ENCODE measurements at regions not wholly inside any gene's neighbourhood (a gene's known extent, or its start where the extent isn't known, plus 50 kb on each side); places are given as distances from the start of the nearest gene placed in this dataset.

GRCh38 chr5:160507221-160507721 is 85.6 kb downstream of the PTTG1 start:
- no peak overlapping the region for H3K4me3 ChIP-seq (ENCODE audit: low read depth in 1 of 3, low read length in 3 of 3)
- H3K36me3 ChIP-seq (ENCODE audit: control insufficient read depth in 4 of 4, insufficient read depth in 3 of 4, low read depth in 1 of 4, low read length in 3 of 4), result no peaks in the 10 kb centered on the region
- TF ChIP-seq YY1 (IDR thresholded peaks at IDR 0.05), result peak; percentile 29
- TF ChIP-seq NR2F2 (IDR thresholded peaks at IDR 0.05), result no peak
- no peak for TF ChIP-seq RXRA (IDR thresholded peaks at IDR 0.05)
- peaks cover 0 to 7% (median 2%) of the 10 kb centered on the region in 4 donors for H3K27me3 ChIP-seq (ENCODE audit: control insufficient read depth in 4 of 4, insufficient read depth in 4 of 4, low read length in 3 of 4)
- WGBS, result 62% methylated on average over 5 of the region's 5 CpGs
- DNase-seq (ENCODE audit: low spot score), result no peak
- no peaks in the 10 kb centered on the region for H3K4me1 ChIP-seq (ENCODE audit: control insufficient read depth in 4 of 4, insufficient read depth in 4 of 4, low read length in 3 of 4)
- H3K27ac ChIP-seq (ENCODE audit: low read depth in 1 of 2, low read length in 2 of 2), result no peak overlapping the region
- no peak overlapping the region for H3K9ac ChIP-seq (ENCODE audit: low read depth in 1 of 2, low read length in 2 of 2)
- H3K9me3 ChIP-seq (ENCODE audit: control insufficient read depth in 4 of 4, low read length in 3 of 4), result no peaks in the 10 kb centered on the region

GRCh38 chr5:160508780-160509361 is 87.2 kb downstream of the PTTG1 start:
- DNase-seq (ENCODE audit: low spot score), result peak; percentile 44
- Histone ChIP-seq H3K36me3 (ENCODE audit: control insufficient read depth in 4 of 4, insufficient read depth in 3 of 4, low read depth in 1 of 4, low read length in 3 of 4) (no peaks in the 10 kb centered on the region), H3K9ac (ENCODE audit: low read depth in 1 of 2, low read length in 2 of 2) (no peak overlapping the region), H3K9me3 (ENCODE audit: control insufficient read depth in 4 of 4, low read length in 3 of 4) (no peaks in the 10 kb centered on the region), H3K27ac (ENCODE audit: low read depth in 1 of 2, low read length in 2 of 2) (no peak overlapping the region), H3K4me1 (ENCODE audit: control insufficient read depth in 4 of 4, insufficient read depth in 4 of 4, low read length in 3 of 4) (no peaks in the 10 kb centered on the region), H3K27me3 (ENCODE audit: control insufficient read depth in 4 of 4, insufficient read depth in 4 of 4, low read length in 3 of 4) (peaks cover 0 to 7% (median 2%) of the 10 kb centered on the region in 4 donors), H3K4me3 (ENCODE audit: low read depth in 1 of 3, low read length in 3 of 3) (no peak overlapping the region)
- TF ChIP-seq RAD21 (IDR thresholded peaks at IDR 0.05), result peak; percentile 98 to 99
- peak; percentile 92 for TF ChIP-seq CTCF (IDR thresholded peaks at IDR 0.05; ENCODE audit: low read depth, low read length, missing input control)
- no peak for TF ChIP-seq EGR1 (IDR thresholded peaks at IDR 0.05; ENCODE audit: low read depth in 2 of 2)
- WGBS, result 11% methylated on average over 9 of the region's 9 CpGs

- Histone ChIP-seq H3K36me3 (ENCODE audit: control insufficient read depth in 4 of 4, insufficient read depth in 3 of 4, low read depth in 1 of 4, low read length in 3 of 4) (no peaks in the 10 kb centered on the region), H3K27ac (ENCODE audit: low read depth in 1 of 2, low read length in 2 of 2) (no peak overlapping the region), H3K4me1 (ENCODE audit: control insufficient read depth in 4 of 4, insufficient read depth in 4 of 4, low read length in 3 of 4) (no peaks in the 10 kb centered on the region), H3K9me3 (ENCODE audit: control insufficient read depth in 4 of 4, low read length in 3 of 4) (no peaks in the 10 kb centered on the region), H3K9ac (ENCODE audit: low read depth in 1 of 2, low read length in 2 of 2) (no peak overlapping the region), H3K4me3 (ENCODE audit: low read depth in 1 of 3, low read length in 3 of 3) (no peak overlapping the region), H3K27me3 (ENCODE audit: control insufficient read depth in 4 of 4, insufficient read depth in 4 of 4, low read length in 3 of 4) (peaks cover 0 to 11% (median 2%) of the 10 kb centered on the region in 4 donors)
- no peak for DNase-seq (ENCODE audit: low spot score)
- TF ChIP-seq FOXA1 (IDR thresholded peaks at IDR 0.05) (no peak), RAD21 (IDR thresholded peaks at IDR 0.05) (no peak), REST (IDR thresholded peaks at IDR 0.05) (no peak), HNF4A (conservative IDR thresholded peaks at IDR 0.05) (no peak), CTCF (IDR thresholded peaks at IDR 0.05; ENCODE audit: low read depth, low read length, missing input control) (no peak), FOXA2 (IDR thresholded peaks at IDR 0.05) (no peak)
- WGBS, result 63% methylated on average over 12 of the region's 12 CpGs
Observed at GRCh38 chr5:160511280-160511929, 89.8 kb downstream of the PTTG1 start.
